Muscle layer of colon (tissue), 2 donors: ENCODE measurements at regions not wholly inside any gene's neighbourhood (a gene's known extent, or its start where the extent isn't known, plus 50 kb on each side); places are given as distances from the start of the nearest gene placed in this dataset.
"Not testable (repeated sequence)": the region's sequence is repeated elsewhere in the genome, so short reads cannot be mapped to it uniquely, and the experiment has no call there.

Source experiments
- H3K27ac ChIP-seq: one replicate; pipeline ENCODE4 v1.7.0; 2013; ENCODE audit warnings: low read depth, mild to moderate bottlenecking, low read length, moderate library complexity
- H3K27me3 ChIP-seq, 2 donors: one replicate each; pipeline ENCODE4 v1.7.0; 2013; ENCODE audit warnings: low read length in 2 of 2, mild to moderate bottlenecking in 2 of 2; ENCODE audit not compliant: insufficient read depth in 2 of 2, control insufficient read depth in 1 of 2
- H3K36me3 ChIP-seq: one replicate; pipeline ENCODE4 v1.7.0; 2013; ENCODE audit warnings: mild to moderate bottlenecking, low read length; ENCODE audit not compliant: insufficient read depth
- H3K4me1 ChIP-seq: one replicate; pipeline ENCODE4 v1.7.0; 2013; ENCODE audit warnings: mild to moderate bottlenecking, low read length; ENCODE audit not compliant: insufficient read depth
- H3K4me3 ChIP-seq, 2 donors: one replicate each; pipeline ENCODE4 v1.7.0; 2013; ENCODE audit warnings: low read length in 2 of 2, low read depth in 1 of 2, mild to moderate bottlenecking in 1 of 2, moderate library complexity in 1 of 2
- H3K9ac ChIP-seq: one replicate; pipeline ENCODE4 v1.7.0; 2013; ENCODE audit warnings: low read length
- H3K9me3 ChIP-seq: one replicate; pipeline ENCODE4 v1.7.0; 2013; ENCODE audit warnings: mild to moderate bottlenecking, low read length
- donor health status: abdominal sarcoma.
- donor health status: Adenocarcinoma of cecum.

GRCh38 chr2:38243186-38243880, 133.7 kb downstream of the ATL2 start:
- no peaks in the 10 kb centered on the region for H3K36me3 ChIP-seq
- H3K9ac ChIP-seq: no peak overlapping the region
- no peak overlapping the region for H3K4me3 ChIP-seq

GRCh38 chr2:38239452-38239851, 137.6 kb downstream of the ATL2 start:
- H3K9ac ChIP-seq: no peak overlapping the region
- H3K36me3 ChIP-seq: no peaks in the 10 kb centered on the region
- no peaks in the 10 kb centered on the region for H3K9me3 ChIP-seq
- H3K4me1 ChIP-seq: peaks cover 9% of the 10 kb centered on the region
- H3K4me3 ChIP-seq: no peak overlapping the region
- no peaks in the 10 kb centered on the region for H3K27me3 ChIP-seq
- H3K27ac ChIP-seq: no peak overlapping the region

More at GRCh38 chr2:38243186-38243880, 133.7 kb downstream of the ATL2 start:
- H3K27me3 ChIP-seq: no peaks in the 10 kb centered on the region
- peaks cover 9% of the 10 kb centered on the region for H3K4me1 ChIP-seq
- no peak overlapping the region for H3K27ac ChIP-seq
- no peaks in the 10 kb centered on the region for H3K9me3 ChIP-seq

GRCh38 chr2:38238705-38239104, 138.4 kb downstream of the ATL2 start:
- not testable (repeated sequence) for H3K4me1 ChIP-seq, H3K9ac ChIP-seq, H3K4me3 ChIP-seq, H3K9me3 ChIP-seq, H3K27ac ChIP-seq, H3K36me3 ChIP-seq, H3K27me3 ChIP-seq

GRCh38 chr2:38237311-38237710, 139.8 kb downstream of the ATL2 start:
- Histone ChIP-seq H3K27ac (no peak overlapping the region), H3K36me3 (no peaks in the 10 kb centered on the region), H3K4me1 (peaks cover 9% of the 10 kb centered on the region), H3K9ac (no peak overlapping the region), H3K4me3 (no peak overlapping the region), H3K9me3 (no peaks in the 10 kb centered on the region), H3K27me3 (no peaks in the 10 kb centered on the region)

- Histone ChIP-seq H3K27me3 (no peaks in the 10 kb centered on the region), H3K9me3 (no peaks in the 10 kb centered on the region), H3K27ac (no peak overlapping the region), H3K4me1 (no peaks in the 10 kb centered on the region), H3K9ac (no peak overlapping the region), H3K4me3 (no peak overlapping the region), H3K36me3 (no peaks in the 10 kb centered on the region)
Observed at GRCh38 chr2:38233231-38233983, 143.7 kb downstream of the ATL2 start.

- Histone ChIP-seq H3K4me1 (no peaks in the 10 kb centered on the region), H3K27me3 (no peaks in the 10 kb centered on the region), H3K9ac (no peak overlapping the region), H3K36me3 (no peaks in the 10 kb centered on the region), H3K4me3 (no peak overlapping the region), H3K9me3 (no peaks in the 10 kb centered on the region), H3K27ac (no peak overlapping the region)
Observed at GRCh38 chr2:38232454-38232853, 144.6 kb downstream of the ATL2 start.

- Histone ChIP-seq H3K9ac (no peak overlapping the region), H3K27ac (no peak overlapping the region), H3K4me3 (no peak overlapping the region), H3K27me3 (no peaks in the 10 kb centered on the region), H3K9me3 (no peaks in the 10 kb centered on the region), H3K36me3 (no peaks in the 10 kb centered on the region), H3K4me1 (no peaks in the 10 kb centered on the region)
Observed at GRCh38 chr2:38230756-38231155, 146.3 kb downstream of the ATL2 start.

GRCh38 chr2:38228753-38229152, 148.3 kb downstream of the ATL2 start:
- Histone ChIP-seq H3K4me3 (no peak overlapping the region), H3K9me3 (no peaks in the 10 kb centered on the region), H3K4me1 (no peaks in the 10 kb centered on the region), H3K9ac (no peak overlapping the region), H3K27me3 (no peaks in the 10 kb centered on the region), H3K36me3 (no peaks in the 10 kb centered on the region), H3K27ac (no peak overlapping the region)

- Histone ChIP-seq H3K4me1 (no peaks in the 10 kb centered on the region), H3K27me3 (no peaks in the 10 kb centered on the region), H3K9ac (no peak overlapping the region), H3K4me3 (no peak overlapping the region), H3K27ac (no peak overlapping the region), H3K9me3 (no peaks in the 10 kb centered on the region), H3K36me3 (no peaks in the 10 kb centered on the region)
Observed at GRCh38 chr2:38224821-38225437, 149.0 kb upstream of the CYP1B1 start.

- no peaks in the 10 kb centered on the region for H3K9me3 ChIP-seq
- H3K4me3 ChIP-seq: no peak overlapping the region
- H3K27me3 ChIP-seq: no peaks in the 10 kb centered on the region
- no peak overlapping the region for H3K9ac ChIP-seq
- peaks cover 5% of the 10 kb centered on the region for H3K4me1 ChIP-seq
- H3K36me3 ChIP-seq: no peaks in the 10 kb centered on the region
- no peak overlapping the region for H3K27ac ChIP-seq
Observed at GRCh38 chr2:38224181-38224580, 148.2 kb upstream of the CYP1B1 start.

- Histone ChIP-seq H3K9me3 (no peaks in the 10 kb centered on the region), H3K4me1 (peaks cover 14% of the 10 kb centered on the region), H3K27me3 (no peaks in the 10 kb centered on the region), H3K27ac (no peak overlapping the region), H3K36me3 (no peaks in the 10 kb centered on the region), H3K4me3 (no peak overlapping the region), H3K9ac (no peak overlapping the region)
Observed at GRCh38 chr2:38223256-38223655, 147.3 kb upstream of the CYP1B1 start.
